ENCODE measurements at regions not wholly inside any gene's neighbourhood (a gene's known extent, or its start where the extent isn't known, plus 50 kb on each side); places are given as distances from the start of the nearest gene placed in this dataset.

GRCh38 chr3:132256989-132257388, 60.2 kb upstream of the ACP3 start:
- TF ChIP-seq REST (IDR thresholded peaks at IDR 0.05; ENCODE audit: low read depth) (no peak), MAX (IDR thresholded peaks at IDR 0.05) (no peak), RAD21 (IDR thresholded peaks at IDR 0.05; ENCODE audit: low read depth) (peak; percentile 85), TCF12 (IDR thresholded peaks at IDR 0.05; ENCODE audit: low read depth) (no peak), YY1 (IDR thresholded peaks at IDR 0.05; ENCODE audit: low read depth) (no peak)

All from Ishikawa (cell line).